ENCODE measurements at regions not wholly inside any gene's neighbourhood (a gene's known extent, or its start where the extent isn't known, plus 50 kb on each side); places are given as distances from the start of the nearest gene placed in this dataset.

GRCh38 chr10:21261842-21262294, 263.6 kb downstream of the SKIDA1 start:
- no peak overlapping the region for H3K4me3 ChIP-seq
- no peaks in the 10 kb centered on the region for H3K79me2 ChIP-seq (ENCODE audit: control insufficient read depth, insufficient read depth, low read length)
- intact Hi-C loops (cut with micrococcal nuclease; ENCODE audit: unreplicated experiment): no loop called here
- ChIA-PET CTCF (interaction anchor here (0.5 kb wide), 1 partner anchor 18 kb away, joined by 5 read pairs; no protein-coding TSS in a partner anchor), RAD21 (ENCODE audit: unreplicated experiment) (no interaction called here), SMC1A (ENCODE audit: uncharacterized antibody, unreplicated experiment) (no interaction called here), POLR2A (no interaction called here)
- in situ Hi-C loops (cut with MboI): loop anchor here (25.0 kb wide), 1 partner anchor 400 kb away; no protein-coding TSS in a partner anchor
- no peaks in the 10 kb centered on the region for H3K36me3 ChIP-seq (ENCODE audit: control insufficient read depth in 2 of 2, insufficient read depth in 2 of 2, low read length in 1 of 2)
- no peak overlapping the region for H3K27ac ChIP-seq (ENCODE audit: control insufficient read depth, insufficient read depth)
- H3K9ac ChIP-seq (ENCODE audit: control insufficient read depth, insufficient read depth, low read length): no peak overlapping the region
- no peak for TF ChIP-seq IKZF2 (IDR thresholded peaks at IDR 0.05)
- no peak for TF ChIP-seq ZNF384 (IDR thresholded peaks at IDR 0.05; ENCODE audit: borderline replicate concordance, low read depth, low read length)
- no peak for TF ChIP-seq RELB (IDR thresholded peaks at IDR 0.05; ENCODE audit: low read depth)
- TF ChIP-seq ZNF274 (IDR thresholded peaks at IDR 0.05; ENCODE audit: insufficient read depth, insufficient read length): no peak
- no peak for DNase-seq (ENCODE audit: low read depth, low spot score)
- ATAC-seq: no peak
- BruUV-seq (replicated peaks): no TSS peak
- H3K4me2 ChIP-seq (ENCODE audit: control insufficient read depth, insufficient read depth): no peak overlapping the region
- H2AFZ ChIP-seq (ENCODE audit: control insufficient read depth, low read depth, low read length): no peak overlapping the region
- no peaks in the 10 kb centered on the region for H3K4me1 ChIP-seq (ENCODE audit: control insufficient read depth, insufficient read depth, low read length)
- no peaks in the 10 kb centered on the region for H3K27me3 ChIP-seq (replicated peaks in 1 of 2; ENCODE audit: control insufficient read depth in 2 of 2, insufficient read depth in 2 of 2, low read length in 1 of 2)
- FAIRE-seq: no peak
- 54% methylated on average over 15 of the region's 15 CpGs for WGBS (ENCODE audit: insufficient coverage, insufficient replicate concordance, low lambda C conversion rate, missing lambda C conversion rate)
- H4K20me1 ChIP-seq (ENCODE audit: control insufficient read depth, insufficient read depth): no peaks in the 10 kb centered on the region
- no peaks in the 10 kb centered on the region for H3K9me3 ChIP-seq (replicated peaks; ENCODE audit: control insufficient read depth, insufficient read depth, low read length)

GRCh38 chr10:21260506-21261149, 264.9 kb downstream of the SKIDA1 start:
- 34% methylated on average over 11 of the region's 11 CpGs for WGBS (ENCODE audit: insufficient coverage, insufficient replicate concordance, low lambda C conversion rate, missing lambda C conversion rate)
- ChIA-PET CTCF (interaction anchor here (0.6 kb wide), 1 partner anchor 57 kb away, joined by 3 read pairs; no protein-coding TSS in a partner anchor), POLR2A (interaction anchor here (0.6 kb wide), 1 partner anchor 351 kb away, joined by 4 read pairs; no protein-coding TSS in a partner anchor), RAD21 (ENCODE audit: unreplicated experiment) (no interaction called here), SMC1A (ENCODE audit: uncharacterized antibody, unreplicated experiment) (no interaction called here)
- Histone ChIP-seq H3K27ac (ENCODE audit: control insufficient read depth, insufficient read depth) (no peak overlapping the region), H3K27me3 (replicated peaks in 1 of 2; ENCODE audit: control insufficient read depth in 2 of 2, insufficient read depth in 2 of 2, low read length in 1 of 2) (no peaks in the 10 kb centered on the region), H3K9me3 (replicated peaks; ENCODE audit: control insufficient read depth, insufficient read depth, low read length) (no peaks in the 10 kb centered on the region), H3K4me2 (ENCODE audit: control insufficient read depth, insufficient read depth) (no peak overlapping the region), H3K9ac (ENCODE audit: control insufficient read depth, insufficient read depth, low read length) (no peak overlapping the region), H3K79me2 (ENCODE audit: control insufficient read depth, insufficient read depth, low read length) (no peaks in the 10 kb centered on the region), H4K20me1 (ENCODE audit: control insufficient read depth, insufficient read depth) (no peaks in the 10 kb centered on the region), H2AFZ (ENCODE audit: control insufficient read depth, low read depth, low read length) (no peak overlapping the region), H3K36me3 (ENCODE audit: control insufficient read depth in 2 of 2, insufficient read depth in 2 of 2, low read length in 1 of 2) (no peaks in the 10 kb centered on the region), H3K4me3 (no peak overlapping the region), H3K4me1 (ENCODE audit: control insufficient read depth, insufficient read depth, low read length) (no peaks in the 10 kb centered on the region)
- DNase-seq (ENCODE audit: low read depth, low spot score): no peak
- intact Hi-C loops (cut with micrococcal nuclease; ENCODE audit: unreplicated experiment) (no loop called here), in situ Hi-C loops (cut with MboI) (loop anchor here (25.0 kb wide), 1 partner anchor 398 kb away; no protein-coding TSS in a partner anchor)
- TF ChIP-seq ZNF687 (IDR thresholded peaks at IDR 0.05): no peak
- TF ChIP-seq EED (IDR thresholded peaks at IDR 0.05; ENCODE audit: low read depth): no peak
- TF ChIP-seq NFIC (IDR thresholded peaks at IDR 0.05; ENCODE audit: low read depth, low read length): no peak
- no peak for TF ChIP-seq BMI1 (IDR thresholded peaks at IDR 0.05; ENCODE audit: borderline replicate concordance)
- no peak for TF ChIP-seq PAX5 (IDR thresholded peaks at IDR 0.05; ENCODE audit: borderline replicate concordance, low read depth, low read length)
- no peak for TF ChIP-seq TBL1XR1 (IDR thresholded peaks at IDR 0.05; ENCODE audit: low read depth, low read length)
- TF ChIP-seq NR2F1 (conservative IDR thresholded peaks at IDR 0.05): no peak
- no peak for TF ChIP-seq KAT2A (conservative IDR thresholded peaks at IDR 0.05; ENCODE audit: control insufficient read depth, low read depth, low read length)
- no TSS peak for BruUV-seq (replicated peaks)
- no peak for FAIRE-seq
- no peak for ATAC-seq
